Calu3 (cell line): ENCODE measurements at regions not wholly inside any gene's neighbourhood (a gene's known extent, or its start where the extent isn't known, plus 50 kb on each side); places are given as distances from the start of the nearest gene placed in this dataset.

Source experiments
- BruUV-seq: library from RNA; stranded (reverse); fragments of 400-500 nt; replicated peaks from 2 replicates; lab custom pipeline; 2021; lab: Mats Ljungman, UMichigan
- CTCF ChIA-PET: fragments of 300-600 bp; sonication (Branson Sonifier 250); formaldehyde crosslinking; loops from one replicate; lab custom pipeline; 2022; ENCODE audit warnings: antibody characterized with exemption; lab: Charles Lee
- DNase-seq: peaks from one replicate; pipeline ENCODE4 v3.0.0; 2022
- H3K27ac Mint-ChIP-seq: one replicate; pipeline ENCODE4 v1.8.0; 2022; ENCODE audit warnings: mixed read lengths; ENCODE audit not compliant: unreplicated experiment
- H3K27me3 Mint-ChIP-seq: one replicate; pipeline ENCODE4 v1.8.0; 2022; ENCODE audit warnings: mixed read lengths; ENCODE audit not compliant: unreplicated experiment
- H3K36me3 Mint-ChIP-seq: one replicate; pipeline ENCODE4 v1.8.0; 2022; ENCODE audit warnings: mild to moderate bottlenecking, moderate library complexity, mixed read lengths; ENCODE audit not compliant: insufficient read depth, unreplicated experiment
- H3K4me1 Mint-ChIP-seq: one replicate; pipeline ENCODE4 v1.8.0; 2022; ENCODE audit warnings: mild to moderate bottlenecking, low read depth, mixed read lengths; ENCODE audit not compliant: unreplicated experiment
- H3K4me3 Mint-ChIP-seq: one replicate; pipeline ENCODE4 v1.8.0; 2022; ENCODE audit warnings: mild to moderate bottlenecking, low read depth, moderate library complexity, mixed read lengths; ENCODE audit not compliant: unreplicated experiment
- H3K9me3 Mint-ChIP-seq: one replicate; pipeline ENCODE4 v1.8.0; 2022; ENCODE audit warnings: low read depth, mixed read lengths; ENCODE audit not compliant: unreplicated experiment
- CTCF ChIP-seq: fragments of 200-600 bp; IDR thresholded peaks from one replicate; pipeline ENCODE4 v1.8.0; 2022; ENCODE audit warnings: antibody characterized with exemption; ENCODE audit not compliant: unreplicated experiment
- intact Hi-C: fragments of 100-400 bp; cut with micrococcal nuclease; formaldehyde crosslinking; loops from one replicate; pipeline ENCODE4 v1.10.0; 2022; ENCODE audit not compliant: unreplicated experiment

- Mint-ChIP-seq H3K27ac (no peak overlapping the region), H3K4me3 (no peak overlapping the region), H3K36me3 (no peaks in the 10 kb centered on the region), H3K9me3 (no peaks in the 10 kb centered on the region), H3K4me1 (peaks cover 8% of the 10 kb centered on the region), H3K27me3 (no peaks in the 10 kb centered on the region)
- DNase-seq = no peak
- CTCF ChIA-PET = interaction anchor here (0.7 kb wide), 1 partner anchor 733 kb away, joined by 4 read pairs; no protein-coding TSS in a partner anchor
- intact Hi-C loops = no loop called here
- no TSS peak for BruUV-seq
- TF ChIP-seq CTCF = no peak
These were observed 259.6 kb upstream of the ZNF804A start for GRCh38 chr2:184338771-184339170.

- CTCF ChIA-PET = interaction anchor here (0.7 kb wide), 1 partner anchor 565 kb away, joined by 4 read pairs; no protein-coding TSS in a partner anchor
These were observed 258.4 kb upstream of the ZNF804A start for GRCh38 chr2:184339966-184340365.

GRCh38 chr2:184346338-184346862 lies 251.9 kb upstream of the ZNF804A start:
- no peak for TF ChIP-seq CTCF
- Mint-ChIP-seq H3K36me3 (no peaks in the 10 kb centered on the region), H3K9me3 (no peaks in the 10 kb centered on the region), H3K27me3 (no peaks in the 10 kb centered on the region), H3K4me3 (no peak overlapping the region), H3K27ac (no peak overlapping the region), H3K4me1 (peaks cover 8% of the 10 kb centered on the region)
- no peak for DNase-seq
- intact Hi-C loops = no loop called here
- CTCF ChIA-PET = no interaction called here
- no TSS peak for BruUV-seq

More at GRCh38 chr2:184339966-184340365, 258.4 kb upstream of the ZNF804A start:
- intact Hi-C loops = no loop called here
- Mint-ChIP-seq H3K27me3 (no peaks in the 10 kb centered on the region), H3K27ac (no peak overlapping the region), H3K9me3 (no peaks in the 10 kb centered on the region), H3K4me1 (peaks cover 8% of the 10 kb centered on the region), H3K4me3 (no peak overlapping the region), H3K36me3 (no peaks in the 10 kb centered on the region)
- TF ChIP-seq CTCF = no peak
- BruUV-seq = no TSS peak
- no peak for DNase-seq

GRCh38 chr2:184351126-184351525 lies 247.2 kb upstream of the ZNF804A start:
- no peaks in the 10 kb centered on the region for H3K36me3 Mint-ChIP-seq
- no peak overlapping the region for H3K4me3 Mint-ChIP-seq
- H3K9me3 Mint-ChIP-seq = no peaks in the 10 kb centered on the region
- intact Hi-C loops = no loop called here
- DNase-seq = no peak
- no peak for TF ChIP-seq CTCF
- no TSS peak for BruUV-seq
- CTCF ChIA-PET = no interaction called here
- H3K4me1 Mint-ChIP-seq = peaks cover 8% of the 10 kb centered on the region
- H3K27ac Mint-ChIP-seq = no peak overlapping the region
- H3K27me3 Mint-ChIP-seq = no peaks in the 10 kb centered on the region
